Mesenchymal stem cell (in vitro differentiated cells and primary cell): ENCODE measurements at regions not wholly inside any gene's neighbourhood (a gene's known extent, or its start where the extent isn't known, plus 50 kb on each side); places are given as distances from the start of the nearest gene placed in this dataset.

Experiments
- DNase-seq: peaks from one replicate; pipeline ENCODE4 v3.0.0-alpha.2; 2013
- H2AFZ ChIP-seq: one replicate; pipeline ENCODE4 v1.6.1; 2013; ENCODE audit warnings: low read depth, mild to moderate bottlenecking, control low read depth, inconsistent platforms, low read length, moderate library complexity
- H2AK5ac ChIP-seq: 2 replicates; pipeline ENCODE4 v1.6.1; 2013; ENCODE audit warnings: low read length, moderate library complexity, mild to moderate bottlenecking, inconsistent platforms; ENCODE audit not compliant: severe bottlenecking
- H2BK120ac ChIP-seq: one replicate; pipeline ENCODE4 v1.6.1; 2013; ENCODE audit warnings: low read depth, mild to moderate bottlenecking, inconsistent platforms, low read length, moderate library complexity
- H2BK12ac ChIP-seq, 2 experiments: one replicate each; pipeline ENCODE4 v1.6.1; 2013; ENCODE audit warnings: inconsistent platforms in 2 of 2, low read length in 2 of 2, mild to moderate bottlenecking in 2 of 2, moderate library complexity in 2 of 2, control low read depth in 1 of 2
- H2BK15ac ChIP-seq: one replicate; pipeline ENCODE4 v1.6.1; 2013; ENCODE audit warnings: mild to moderate bottlenecking, low read depth, inconsistent platforms; ENCODE audit not compliant: poor library complexity, severe bottlenecking
- H2BK5ac ChIP-seq: 2 replicates; pipeline ENCODE4 v1.6.1; 2013; ENCODE audit warnings: low read depth, mild to moderate bottlenecking, low read length, control low read depth, inconsistent platforms; ENCODE audit not compliant: poor library complexity, severe bottlenecking
- H3K14ac ChIP-seq, 2 experiments: one replicate each; pipeline ENCODE4 v1.6.1; 2013; ENCODE audit warnings: inconsistent platforms in 2 of 2, low read length in 2 of 2, control low read depth in 1 of 2, mild to moderate bottlenecking in 1 of 2, moderate library complexity in 1 of 2
- H3K18ac ChIP-seq, 2 experiments: one replicate each; pipeline ENCODE4 v1.6.1; 2013; ENCODE audit warnings: inconsistent platforms in 2 of 2, low read length in 2 of 2, control low read depth in 1 of 2, low read depth in 1 of 2, mild to moderate bottlenecking in 1 of 2
- H3K23ac ChIP-seq, 2 experiments: one replicate each; pipeline ENCODE4 v1.6.1; 2013; ENCODE audit warnings: inconsistent platforms in 2 of 2, low read length in 2 of 2, mild to moderate bottlenecking in 2 of 2, moderate library complexity in 2 of 2, control low read depth in 1 of 2
- H3K27ac ChIP-seq: 2 replicates; pipeline ENCODE4 v1.5.1; 2013; ENCODE audit warnings: mild to moderate bottlenecking, moderate library complexity, low read length, control low read depth, inconsistent platforms; ENCODE audit not compliant: poor library complexity, severe bottlenecking
- H3K27me3 ChIP-seq, 2 experiments: 2 replicates each; pipeline versions ENCODE4 v1.6.1 to v1.7.0; 2013; ENCODE audit warnings: low read length in 2 of 2, mild to moderate bottlenecking in 2 of 2, moderate library complexity in 2 of 2, control low read depth in 1 of 2, inconsistent platforms in 1 of 2; ENCODE audit not compliant: control insufficient read depth in 1 of 2, insufficient read depth in 1 of 2
- H3K36me3 ChIP-seq, 2 experiments: 2 replicates each; pipeline versions ENCODE4 v1.6.1 to v1.7.0; 2013; ENCODE audit warnings: low read length in 2 of 2, control low read depth in 1 of 2, inconsistent platforms in 1 of 2, low read depth in 1 of 2, mild to moderate bottlenecking in 1 of 2; ENCODE audit not compliant: insufficient read depth in 2 of 2, control insufficient read depth in 1 of 2
- H3K4ac ChIP-seq, 2 experiments: one replicate each; pipeline ENCODE4 v1.6.1; 2013; ENCODE audit warnings: inconsistent platforms in 2 of 2, low read length in 2 of 2, mild to moderate bottlenecking in 2 of 2, moderate library complexity in 2 of 2, control low read depth in 1 of 2, low read depth in 1 of 2
- H3K4me1 ChIP-seq: 2 replicates; pipeline ENCODE4 v1.6.1; 2013; ENCODE audit warnings: low read depth, low read length, control low read depth; ENCODE audit not compliant: control insufficient read depth, insufficient read depth
- H3K4me2 ChIP-seq: 2 replicates; pipeline ENCODE4 v1.6.1; 2013; ENCODE audit warnings: low read length, mild to moderate bottlenecking, inconsistent platforms; ENCODE audit not compliant: poor library complexity, severe bottlenecking
- H3K4me3 ChIP-seq, 2 experiments: 2 replicates each; pipeline versions ENCODE4 v1.5.1 to v1.7.0; 2013; ENCODE audit warnings: low read length in 2 of 2, mild to moderate bottlenecking in 2 of 2, control low read depth in 1 of 2, low read depth in 1 of 2; ENCODE audit not compliant: insufficient read depth in 1 of 2
- H3K79me1 ChIP-seq: replicated peaks from 2 replicates; pipeline ENCODE4 v1.6.1; 2013; ENCODE audit warnings: mild to moderate bottlenecking, control low read depth, low read length, inconsistent platforms; ENCODE audit not compliant: poor library complexity, severe bottlenecking
- H3K9ac ChIP-seq: 2 replicates; pipeline ENCODE4 v1.7.0; 2013; ENCODE audit warnings: mild to moderate bottlenecking, low read length, moderate library complexity
- H3K9me3 ChIP-seq: 2 replicates; pipeline ENCODE4 v1.7.0; 2013; ENCODE audit warnings: mild to moderate bottlenecking, low read length; ENCODE audit not compliant: control insufficient read depth
- H4K8ac ChIP-seq: one replicate; pipeline ENCODE4 v1.6.1; 2013; ENCODE audit warnings: inconsistent platforms, mild to moderate bottlenecking, low read length, moderate library complexity
- H4K91ac ChIP-seq: one replicate; pipeline ENCODE4 v1.6.1; 2013; ENCODE audit warnings: mild to moderate bottlenecking, low read length, inconsistent platforms
- WGBS: methylation state at CpG from one replicate; pipeline ENCODE4 v1.1.7; 2013; ENCODE audit warnings: mixed read lengths; 5-methylcytosine and 5-hydroxymethylcytosine counted together

DNA sequence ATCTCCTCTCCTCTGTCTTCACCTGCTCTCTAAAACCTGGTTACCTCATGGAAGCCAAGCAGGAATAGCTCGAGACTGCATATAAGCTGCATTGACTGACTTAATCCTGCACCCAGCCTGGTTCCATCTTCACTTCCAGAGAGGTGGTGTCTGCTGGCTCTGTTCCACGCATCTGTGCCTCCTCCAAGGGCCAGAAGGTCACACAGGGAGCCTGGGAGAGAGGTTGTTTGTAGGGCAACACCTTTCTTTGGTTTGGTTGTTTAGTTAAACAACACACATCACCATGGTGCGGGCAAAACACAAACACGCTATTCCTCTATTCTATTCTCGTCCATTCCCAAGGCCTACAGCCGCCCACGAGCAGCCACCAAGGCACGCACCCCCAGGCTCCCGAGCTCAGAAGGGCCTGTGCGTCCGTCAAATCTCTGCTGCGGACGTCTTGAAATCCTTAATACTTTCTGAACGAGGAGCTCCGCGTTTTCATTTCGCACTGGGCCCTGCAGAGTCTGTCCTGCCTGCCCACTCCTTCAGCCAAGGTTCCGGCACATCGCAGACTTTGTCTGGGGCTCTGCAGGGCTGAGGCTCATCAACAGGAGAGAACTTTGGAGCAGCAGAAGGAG lies 116.2 kb downstream of the RIPK4 start:
- H3K36me3 ChIP-seq = no peaks in the 10 kb centered on the region
- no peak overlapping the region for H2BK120ac ChIP-seq
- H3K4ac ChIP-seq = no peak overlapping the region
- no peak overlapping the region for H2AK5ac ChIP-seq
- no peak overlapping the region for H3K14ac ChIP-seq
- H3K4me3 ChIP-seq = no peak overlapping the region
- WGBS = 88% methylated on average over 18 of the region's 19 CpGs
- H3K4me1 ChIP-seq = peaks cover 14% of the 10 kb centered on the region
- H2AFZ ChIP-seq = no peak overlapping the region
- H3K9me3 ChIP-seq = no peaks in the 10 kb centered on the region
- no peak overlapping the region for H3K23ac ChIP-seq
- H3K27me3 ChIP-seq = no peaks in the 10 kb centered on the region
- no peak for DNase-seq
- no peaks in the 10 kb centered on the region for H3K79me1 ChIP-seq
- no peak overlapping the region for H2BK12ac ChIP-seq
- no peak overlapping the region for H3K27ac ChIP-seq
- H3K18ac ChIP-seq = no peak overlapping the region
- H4K91ac ChIP-seq = no peak overlapping the region
- H3K9ac ChIP-seq = no peak overlapping the region
- H4K8ac ChIP-seq = no peak overlapping the region
- H2BK15ac ChIP-seq = no peak overlapping the region
- H2BK5ac ChIP-seq = no peak overlapping the region
- H3K4me2 ChIP-seq = no peak overlapping the region

DNA sequence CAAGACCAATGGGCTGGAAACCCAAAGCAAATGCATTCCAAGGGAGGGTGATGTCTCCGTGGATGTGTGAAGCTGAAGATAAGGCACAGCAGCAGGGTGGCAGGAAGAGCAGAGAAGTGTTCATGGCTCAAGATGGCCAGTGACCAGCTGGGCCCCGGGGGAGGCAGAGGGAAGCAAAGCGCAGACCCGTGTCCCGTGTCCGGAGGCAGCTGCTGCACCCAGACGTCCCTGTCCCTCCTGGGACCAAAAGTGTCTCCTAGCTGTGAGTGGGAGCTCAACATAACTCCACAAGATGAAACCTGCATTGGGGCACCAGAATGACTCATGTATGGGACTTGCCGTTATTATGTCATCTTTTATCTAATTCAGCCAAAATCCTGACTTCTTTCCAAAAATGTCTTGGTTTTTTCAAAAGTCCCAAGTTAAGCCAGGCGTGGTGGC lies 118.2 kb downstream of the RIPK4 start:
- H3K4ac ChIP-seq = no peak overlapping the region
- DNase-seq = no peak
- no peak overlapping the region for H3K4me2 ChIP-seq
- no peak overlapping the region for H2AK5ac ChIP-seq
- peaks cover 11% of the 10 kb centered on the region for H3K4me1 ChIP-seq
- no peak overlapping the region for H4K8ac ChIP-seq
- no peak overlapping the region for H3K27ac ChIP-seq
- H2AFZ ChIP-seq = no peak overlapping the region
- H3K79me1 ChIP-seq = no peaks in the 10 kb centered on the region
- no peak overlapping the region for H4K91ac ChIP-seq
- no peak overlapping the region for H2BK12ac ChIP-seq
- 78% methylated on average over 9 of the region's 9 CpGs for WGBS
- no peak overlapping the region for H2BK5ac ChIP-seq
- no peak overlapping the region for H3K14ac ChIP-seq
- no peak overlapping the region for H3K4me3 ChIP-seq
- H2BK15ac ChIP-seq = no peak overlapping the region
- H3K23ac ChIP-seq = peak overlapping the region in 1 of 2 experiments; percentile 23
- H3K27me3 ChIP-seq = no peaks in the 10 kb centered on the region
- H2BK120ac ChIP-seq = no peak overlapping the region
- H3K18ac ChIP-seq = no peak overlapping the region
- H3K9me3 ChIP-seq = no peaks in the 10 kb centered on the region
- H3K9ac ChIP-seq = no peak overlapping the region
- H3K36me3 ChIP-seq = no peaks in the 10 kb centered on the region

DNA sequence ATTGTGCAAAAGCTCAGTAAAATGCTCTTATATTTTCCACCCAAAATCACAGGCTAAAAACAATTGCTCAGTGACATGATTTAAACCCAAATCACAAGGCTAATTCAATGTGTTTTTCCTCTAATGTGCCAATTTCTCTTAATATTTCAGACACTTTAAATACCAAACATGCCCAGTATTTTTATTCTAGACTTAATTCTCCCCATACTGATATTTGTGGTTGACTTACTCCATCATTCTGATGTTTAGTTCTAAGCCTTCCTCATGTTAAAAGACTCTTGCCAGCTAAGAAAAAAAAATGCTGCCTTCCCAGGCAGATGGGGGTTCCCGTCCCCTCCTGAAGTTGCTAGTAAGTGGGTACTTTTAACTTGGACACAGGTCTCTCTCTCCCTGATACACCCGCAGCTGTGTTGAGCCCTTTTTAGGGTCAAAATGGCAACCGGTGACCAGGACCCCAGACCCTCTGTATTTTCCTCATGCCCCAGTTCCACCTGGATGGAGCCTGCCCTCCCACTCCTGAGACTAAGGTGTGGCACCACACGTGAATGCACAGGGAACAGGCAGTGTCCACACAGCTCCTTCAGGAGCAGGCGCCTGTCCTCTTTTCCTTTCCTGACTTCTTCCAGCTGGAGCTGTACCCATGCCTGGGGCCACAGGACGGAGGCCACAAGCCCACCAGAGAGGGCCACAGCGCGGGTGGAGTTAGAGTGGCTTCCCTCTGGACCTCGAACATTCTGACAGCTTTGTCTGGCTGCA lies 118.9 kb downstream of the RIPK4 start:
- H4K8ac ChIP-seq = no peak overlapping the region
- WGBS = 89% methylated on average over 9 of the region's 9 CpGs
- no peak overlapping the region for H3K14ac ChIP-seq
- H2AK5ac ChIP-seq = no peak overlapping the region
- H3K4me3 ChIP-seq = no peak overlapping the region
- H3K27ac ChIP-seq = no peak overlapping the region
- H3K4me1 ChIP-seq = peaks cover 7% of the 10 kb centered on the region
- no peaks in the 10 kb centered on the region for H3K79me1 ChIP-seq
- H2BK15ac ChIP-seq = no peak overlapping the region
- no peak overlapping the region for H3K9ac ChIP-seq
- no peak overlapping the region for H2BK120ac ChIP-seq
- no peak overlapping the region for H2BK12ac ChIP-seq
- H3K36me3 ChIP-seq = no peaks in the 10 kb centered on the region
- no peak overlapping the region for H3K4ac ChIP-seq
- no peak overlapping the region for H4K91ac ChIP-seq
- no peak overlapping the region for H3K4me2 ChIP-seq
- H3K9me3 ChIP-seq = no peaks in the 10 kb centered on the region
- H3K27me3 ChIP-seq = no peaks in the 10 kb centered on the region
- H3K23ac ChIP-seq = no peak overlapping the region
- no peak for DNase-seq
- no peak overlapping the region for H3K18ac ChIP-seq
- H2AFZ ChIP-seq = no peak overlapping the region
- H2BK5ac ChIP-seq = no peak overlapping the region

DNA sequence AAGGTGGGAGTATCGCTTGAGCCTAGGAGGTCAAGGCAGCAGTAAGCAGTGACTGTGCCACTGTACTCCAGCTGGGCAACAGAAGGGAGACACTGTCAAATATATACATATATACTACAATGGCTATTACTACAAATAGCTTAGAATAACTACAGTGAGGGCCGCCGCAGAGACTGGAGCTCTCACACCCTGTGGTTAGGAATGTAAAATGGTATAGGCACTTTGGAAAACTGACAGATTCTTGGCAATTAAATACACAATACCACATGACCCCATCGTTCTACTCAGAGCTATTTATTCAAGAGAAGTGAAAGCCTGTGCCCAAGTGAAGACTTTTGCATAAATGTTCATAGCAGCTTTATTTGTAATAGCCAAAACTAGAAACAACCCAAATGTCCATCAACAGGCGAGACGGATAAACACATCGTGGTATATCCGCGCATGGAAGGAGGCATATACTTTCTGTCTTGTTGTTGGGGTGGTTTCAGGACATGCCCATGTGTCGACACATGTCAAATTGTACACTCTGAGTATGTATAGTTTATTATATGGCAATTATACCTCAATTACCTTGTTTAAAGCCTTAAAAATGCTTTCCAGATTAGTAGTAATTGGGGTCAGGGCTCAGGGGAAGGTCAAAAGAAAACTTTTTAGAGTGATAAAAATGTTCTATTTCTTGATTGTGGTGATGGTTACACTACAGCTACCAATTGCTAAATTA lies 123.4 kb downstream of the RIPK4 start:
- no peak for DNase-seq
- Histone ChIP-seq H2AK5ac (no peak overlapping the region), H3K36me3 (no peaks in the 10 kb centered on the region), H3K4ac (no peak overlapping the region), H2AFZ (no peak overlapping the region), H3K23ac (no peak overlapping the region), H3K4me3 (no peak overlapping the region), H3K9me3 (peaks cover under 1% of the 10 kb centered on the region), H3K27ac (no peak overlapping the region), H2BK12ac (no peak overlapping the region), H3K27me3 (no peaks in the 10 kb centered on the region), H2BK15ac (no peak overlapping the region), H3K4me1 (peaks cover 11% of the 10 kb centered on the region), H3K79me1 (no peaks in the 10 kb centered on the region), H3K18ac (no peak overlapping the region), H3K14ac (no peak overlapping the region), H2BK120ac (no peak overlapping the region), H3K4me2 (no peak overlapping the region), H3K9ac (no peak overlapping the region), H4K8ac (no peak overlapping the region), H2BK5ac (no peak overlapping the region), H4K91ac (no peak overlapping the region)
- 93% methylated on average over 6 of the region's 10 CpGs for WGBS
